GM20000 (cell line): ENCODE measurements at regions not wholly inside any gene's neighbourhood (a gene's known extent, or its start where the extent isn't known, plus 50 kb on each side); places are given as distances from the start of the nearest gene placed in this dataset.

Source experiments
- DNase-seq: peaks from one replicate; pipeline ENCODE4 v3.0.0; 2012; ENCODE audit warnings: low spot score
- TF ChIP-seq, protein P1 (sequence below): IDR thresholded peaks from 2 replicates; pipeline ENCODE4 v1.5.1; 2012; ENCODE audit warnings: mild to moderate bottlenecking, control low read depth; ENCODE audit errors: extremely low read depth, missing control alignments

DNA sequence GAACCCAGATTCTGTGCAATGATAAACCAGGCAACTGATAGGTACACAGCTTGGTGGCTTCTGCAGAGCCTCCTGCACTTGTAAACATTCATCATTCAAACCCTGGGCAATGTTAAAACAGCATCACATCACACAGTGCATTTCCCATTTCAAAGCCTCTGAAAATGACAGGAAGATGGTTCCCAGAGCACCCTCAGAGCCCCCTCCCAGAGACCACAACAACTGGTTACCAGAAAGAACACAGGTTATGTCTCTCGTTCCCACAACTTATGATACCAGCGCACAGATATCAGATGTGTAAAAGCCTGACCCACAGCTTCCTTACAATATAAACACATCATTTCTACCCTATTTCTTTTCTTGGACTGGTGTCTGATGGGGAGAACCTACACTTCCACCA is 248.7 kb downstream of the AUH start:
- DNase-seq = no peak
- TF ChIP-seq, protein P1, sequence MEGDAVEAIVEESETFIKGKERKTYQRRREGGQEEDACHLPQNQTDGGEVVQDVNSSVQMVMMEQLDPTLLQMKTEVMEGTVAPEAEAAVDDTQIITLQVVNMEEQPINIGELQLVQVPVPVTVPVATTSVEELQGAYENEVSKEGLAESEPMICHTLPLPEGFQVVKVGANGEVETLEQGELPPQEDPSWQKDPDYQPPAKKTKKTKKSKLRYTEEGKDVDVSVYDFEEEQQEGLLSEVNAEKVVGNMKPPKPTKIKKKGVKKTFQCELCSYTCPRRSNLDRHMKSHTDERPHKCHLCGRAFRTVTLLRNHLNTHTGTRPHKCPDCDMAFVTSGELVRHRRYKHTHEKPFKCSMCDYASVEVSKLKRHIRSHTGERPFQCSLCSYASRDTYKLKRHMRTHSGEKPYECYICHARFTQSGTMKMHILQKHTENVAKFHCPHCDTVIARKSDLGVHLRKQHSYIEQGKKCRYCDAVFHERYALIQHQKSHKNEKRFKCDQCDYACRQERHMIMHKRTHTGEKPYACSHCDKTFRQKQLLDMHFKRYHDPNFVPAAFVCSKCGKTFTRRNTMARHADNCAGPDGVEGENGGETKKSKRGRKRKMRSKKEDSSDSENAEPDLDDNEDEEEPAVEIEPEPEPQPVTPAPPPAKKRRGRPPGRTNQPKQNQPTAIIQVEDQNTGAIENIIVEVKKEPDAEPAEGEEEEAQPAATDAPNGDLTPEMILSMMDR = no peak

DNA sequence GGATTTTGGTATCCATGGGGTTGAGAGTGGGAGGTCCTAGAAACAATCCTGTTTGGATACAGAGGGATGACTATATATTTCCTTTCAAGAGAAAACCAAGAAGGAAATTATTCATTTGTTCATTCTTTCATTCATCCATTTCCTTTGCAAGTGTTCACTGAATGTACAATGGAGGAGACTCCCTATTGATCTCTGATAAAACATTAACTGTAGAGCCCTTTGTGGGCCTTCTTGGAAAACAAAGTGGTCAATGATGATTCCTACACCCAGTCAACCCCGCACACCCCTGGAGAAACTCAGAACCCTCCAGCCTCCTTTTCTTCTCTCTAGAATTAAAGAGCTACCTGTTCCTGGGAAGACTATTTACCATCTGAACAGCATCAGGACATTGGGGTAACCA is 247.3 kb downstream of the AUH start:
- TF ChIP-seq, protein P1 = no peak
- DNase-seq = no peak

DNA sequence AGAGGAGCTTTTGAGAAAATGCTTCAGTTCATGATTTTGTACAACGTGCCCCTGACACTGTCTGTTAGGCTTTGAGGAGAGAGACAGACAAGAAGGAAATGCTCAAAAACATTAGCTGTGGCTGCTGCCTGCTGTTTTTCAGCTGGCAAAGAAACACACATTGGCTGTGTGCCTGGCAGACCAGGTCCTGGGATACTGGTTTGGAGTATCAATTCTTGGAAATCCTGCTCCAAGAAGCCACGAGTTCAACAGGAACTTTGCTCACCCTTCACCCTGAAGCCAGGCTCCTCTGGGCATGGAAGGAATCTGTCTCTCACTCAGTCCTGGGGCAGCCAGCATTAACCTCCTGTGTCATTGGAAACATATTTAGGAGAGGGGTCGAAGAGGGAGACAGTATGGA is 245.5 kb downstream of the AUH start:
- TF ChIP-seq, protein P1 = no peak
- no peak for DNase-seq

DNA sequence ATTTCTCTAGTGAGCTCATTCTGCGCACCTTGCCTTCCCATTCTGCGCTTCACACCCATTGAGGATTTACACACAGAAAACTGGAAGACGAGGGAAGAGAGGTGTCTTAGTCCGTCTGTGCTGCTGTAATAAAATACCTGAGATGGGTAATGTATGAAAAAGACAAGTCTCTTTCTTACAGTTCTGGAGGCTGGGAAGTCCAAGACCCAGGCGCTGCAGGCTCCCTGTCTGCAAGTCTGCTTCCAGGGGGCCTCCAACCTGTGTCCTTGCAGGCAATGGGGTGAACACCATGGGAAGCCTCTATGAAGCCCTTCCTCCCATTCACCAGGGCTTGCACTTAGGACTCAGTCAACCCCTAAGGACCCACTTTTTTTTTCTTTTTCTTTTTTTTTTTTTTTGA is 245.0 kb downstream of the AUH start:
- DNase-seq = no peak
- TF ChIP-seq, protein P1 = no peak

DNA sequence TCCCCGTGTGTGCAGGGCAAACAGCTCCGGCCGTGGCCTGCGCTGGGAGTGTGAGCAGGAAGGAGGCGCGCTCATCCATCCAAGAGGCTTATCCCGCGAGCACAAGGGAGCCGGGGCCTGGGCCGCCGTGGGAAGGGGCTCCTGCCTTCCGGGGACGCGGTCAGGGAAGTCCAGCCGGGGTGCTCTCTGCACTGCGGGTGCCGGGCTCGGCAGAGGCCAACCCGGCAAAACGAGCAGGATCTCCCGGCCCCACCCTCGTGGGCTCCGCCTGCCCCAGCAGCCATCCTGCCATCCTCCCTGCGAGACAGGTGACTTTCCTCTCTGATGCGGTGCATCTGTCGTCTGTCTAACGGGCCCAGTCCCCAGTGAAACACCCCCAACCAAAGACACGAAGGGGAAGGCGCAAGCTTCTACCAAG is 244.2 kb downstream of the AUH start:
- no peak for DNase-seq
- TF ChIP-seq, protein P1 = no peak

DNA sequence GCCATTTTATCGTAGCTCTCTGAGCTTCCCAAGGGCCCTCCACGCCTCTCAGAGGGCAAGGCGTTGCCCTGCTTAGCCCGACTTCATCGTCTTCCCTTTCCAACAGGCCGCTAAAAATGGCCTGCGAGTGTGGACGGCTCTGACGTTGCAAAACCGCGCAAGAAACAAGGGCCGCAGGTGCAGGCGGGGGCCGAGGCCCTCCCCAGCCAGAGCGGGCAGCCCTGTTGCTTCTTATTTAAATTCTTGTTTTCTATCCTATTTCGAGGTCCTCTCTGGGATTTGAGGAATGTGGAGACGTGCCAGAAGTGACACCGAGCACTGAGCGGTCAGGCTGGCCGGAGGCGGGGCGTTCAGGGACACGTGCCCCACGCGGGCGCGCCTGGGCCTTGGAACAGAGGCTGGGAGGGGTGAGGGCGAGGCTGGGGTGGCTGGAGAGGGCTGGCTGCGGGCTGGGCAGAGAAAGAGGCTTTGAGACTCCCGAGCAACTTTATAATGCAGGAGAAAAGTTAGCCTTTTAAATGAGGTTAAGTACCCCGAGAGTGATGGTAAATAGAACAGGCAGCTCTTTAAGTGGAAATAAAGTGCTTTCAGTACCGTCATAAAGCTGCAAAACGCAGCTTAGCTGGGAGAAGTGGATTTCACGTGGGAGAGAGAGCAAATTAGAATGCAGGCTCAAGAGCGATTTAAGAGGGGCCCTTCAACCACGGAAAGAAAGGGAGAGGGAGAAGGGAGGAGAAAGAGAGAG is 243.6 kb downstream of the AUH start:
- TF ChIP-seq, protein P1 = no peak
- no peak for DNase-seq

DNA sequence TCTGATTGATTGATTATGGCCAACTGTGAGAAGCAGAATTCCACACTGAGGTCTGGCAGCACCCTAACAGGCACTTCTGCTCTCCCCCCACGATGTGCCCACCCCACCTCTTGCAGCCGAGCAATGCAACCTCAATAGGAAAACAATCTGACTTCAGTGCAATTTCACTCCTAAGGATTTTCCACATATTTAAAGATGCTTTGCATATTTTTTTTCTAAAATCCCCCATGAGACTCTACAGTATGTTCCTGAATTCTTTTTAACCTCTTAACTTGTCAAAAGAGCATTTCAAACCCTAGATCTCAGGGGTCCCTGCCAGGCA is 243.1 kb downstream of the AUH start:
- TF ChIP-seq, protein P1 = no peak
- DNase-seq = no peak
